GM12891 (cell line): ENCODE measurements at regions not wholly inside any gene's neighbourhood (a gene's known extent, or its start where the extent isn't known, plus 50 kb on each side); places are given as distances from the start of the nearest gene placed in this dataset.

Experiments
- POLR2A ChIP-seq: IDR thresholded peaks from 2 replicates; pipeline ENCODE4 v1.6.1; 2011; ENCODE audit warnings: low read depth, low read length, control low read depth
- TAF1 ChIP-seq: IDR thresholded peaks from 2 replicates; pipeline ENCODE4 v1.6.1; 2011; ENCODE audit warnings: low read depth, low read length, control low read depth

DNA sequence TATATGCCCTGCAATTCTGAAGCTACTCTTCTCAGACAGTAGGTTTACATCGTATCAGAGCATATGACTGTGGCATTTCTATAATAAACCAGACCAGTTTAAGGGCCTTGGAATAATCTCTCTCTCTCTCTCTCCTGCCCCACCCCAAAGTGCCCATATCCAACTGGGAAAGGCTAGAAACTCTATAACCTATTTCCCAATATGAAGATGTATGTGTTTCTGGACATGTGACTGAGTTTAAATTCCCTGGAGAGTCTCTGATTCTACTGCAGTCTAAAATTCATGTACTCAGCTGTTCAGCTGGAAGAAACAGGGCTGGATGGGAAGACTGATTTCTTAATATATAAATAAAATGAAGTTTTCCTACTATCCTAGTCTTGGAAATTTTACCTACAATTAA lies 91.9 kb upstream of the MBNL2 start:
- TF ChIP-seq POLR2A (no peak), TAF1 (no peak)
